ACC112 (cell line): ENCODE measurements at regions not wholly inside any gene's neighbourhood (a gene's known extent, or its start where the extent isn't known, plus 50 kb on each side); places are given as distances from the start of the nearest gene placed in this dataset.
A peak's percentile ranks its signal among the peaks of the same experiment; 100 is the strongest.

ENCODE experiments used
- H2AFZ ChIP-seq: fragments of 200-600 bp; sonication (generic); one replicate; pipeline ENCODE4 v1.6.0; 2017; ENCODE audit warnings: antibody characterized with exemption, low read length; ENCODE audit not compliant: unreplicated experiment
- H3K27ac ChIP-seq: fragments of 200-600 bp; sonication (generic); 2 replicates; pipeline ENCODE4 v1.5.1; 2014; ENCODE audit warnings: low read depth, mild to moderate bottlenecking, antibody characterized with exemption, low read length, moderate library complexity
- H3K27me3 ChIP-seq: fragments of 200-600 bp; sonication (generic); 2 replicates; pipeline ENCODE4 v1.6.1; 2014; ENCODE audit warnings: mild to moderate bottlenecking, antibody characterized with exemption, low read length, moderate library complexity, mixed read lengths; ENCODE audit not compliant: insufficient read depth
- H3K36me3 ChIP-seq: fragments of 200-600 bp; sonication (generic); 2 replicates; pipeline ENCODE4 v1.6.1; 2016; ENCODE audit warnings: mild to moderate bottlenecking, antibody characterized with exemption, low read length, moderate library complexity, mixed read lengths; ENCODE audit not compliant: insufficient read depth
- H3K4me1 ChIP-seq: fragments of 200-600 bp; sonication (generic); one replicate; pipeline ENCODE4 v1.6.1; 2016; ENCODE audit warnings: low read length, mixed read lengths; ENCODE audit not compliant: insufficient read depth, unreplicated experiment, control insufficient read depth
- H3K4me3 ChIP-seq: fragments of 200-600 bp; sonication (generic); 2 replicates; pipeline ENCODE4 v1.5.1; 2014; ENCODE audit warnings: mild to moderate bottlenecking, low read depth, low read length
- H3K79me2 ChIP-seq: fragments of 200-600 bp; sonication (generic); one replicate; pipeline ENCODE4 v1.6.0; 2016; ENCODE audit warnings: low read length; ENCODE audit not compliant: control insufficient read depth, unreplicated experiment, insufficient read depth

GRCh38 chr2:195038153-195038552, 618.9 kb upstream of the SLC39A10 start:
- no peak overlapping the region for H3K27ac ChIP-seq
- no peaks in the 10 kb centered on the region for H3K79me2 ChIP-seq
- no peak overlapping the region for H3K4me3 ChIP-seq
- H3K27me3 ChIP-seq = no peaks in the 10 kb centered on the region
- H3K36me3 ChIP-seq = no peaks in the 10 kb centered on the region
- no peaks in the 10 kb centered on the region for H3K4me1 ChIP-seq
- no peak overlapping the region for H2AFZ ChIP-seq

DNA sequence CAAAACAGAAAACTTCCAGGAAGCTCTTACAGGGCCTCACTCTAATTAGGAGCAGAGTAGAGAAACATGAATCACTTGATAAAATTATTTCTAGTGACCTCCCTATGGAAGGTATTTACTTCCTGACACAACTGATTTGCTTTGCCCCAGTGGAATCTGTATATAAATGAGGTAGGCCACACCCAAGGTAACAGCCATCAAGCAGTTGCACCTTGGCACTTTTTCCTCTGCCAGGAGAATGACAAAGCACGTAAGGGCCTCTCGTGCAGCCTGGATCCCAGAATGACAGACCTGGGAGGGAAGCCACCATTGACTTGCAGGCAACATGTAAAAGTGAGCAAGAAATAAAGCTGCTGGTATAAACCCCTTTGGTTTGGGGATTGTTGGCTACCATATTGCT, 620.0 kb upstream of the SLC39A10 start:
- H3K36me3 ChIP-seq = no peaks in the 10 kb centered on the region
- H3K27ac ChIP-seq = no peak overlapping the region
- H3K27me3 ChIP-seq = no peaks in the 10 kb centered on the region
- no peaks in the 10 kb centered on the region for H3K79me2 ChIP-seq
- H3K4me1 ChIP-seq = no peaks in the 10 kb centered on the region
- no peak overlapping the region for H2AFZ ChIP-seq
- H3K4me3 ChIP-seq = no peak overlapping the region

DNA sequence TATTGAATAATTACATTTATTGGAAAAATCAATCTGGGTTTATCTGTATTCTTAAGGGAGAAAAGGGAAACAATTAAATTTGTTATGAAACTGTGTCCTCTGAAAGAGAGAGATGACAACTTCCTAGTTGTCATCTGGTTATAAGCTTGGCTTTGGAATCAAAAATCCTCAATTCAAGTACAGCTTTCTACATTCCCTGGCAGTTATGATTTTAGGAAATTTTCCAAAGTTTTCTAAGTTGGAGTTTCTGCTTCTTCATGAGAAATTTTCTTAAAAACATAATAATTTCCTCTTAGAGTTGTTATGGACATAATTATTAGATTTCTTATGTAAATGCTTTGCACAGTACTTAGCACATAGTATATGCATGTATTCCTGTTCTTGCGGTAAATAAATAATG, 625.6 kb upstream of the SLC39A10 start:
- Histone ChIP-seq H3K4me3 (no peak overlapping the region), H3K4me1 (peaks cover 3% of the 10 kb centered on the region), H3K27me3 (no peaks in the 10 kb centered on the region), H2AFZ (no peak overlapping the region), H3K79me2 (no peaks in the 10 kb centered on the region), H3K27ac (no peak overlapping the region), H3K36me3 (no peaks in the 10 kb centered on the region)

DNA sequence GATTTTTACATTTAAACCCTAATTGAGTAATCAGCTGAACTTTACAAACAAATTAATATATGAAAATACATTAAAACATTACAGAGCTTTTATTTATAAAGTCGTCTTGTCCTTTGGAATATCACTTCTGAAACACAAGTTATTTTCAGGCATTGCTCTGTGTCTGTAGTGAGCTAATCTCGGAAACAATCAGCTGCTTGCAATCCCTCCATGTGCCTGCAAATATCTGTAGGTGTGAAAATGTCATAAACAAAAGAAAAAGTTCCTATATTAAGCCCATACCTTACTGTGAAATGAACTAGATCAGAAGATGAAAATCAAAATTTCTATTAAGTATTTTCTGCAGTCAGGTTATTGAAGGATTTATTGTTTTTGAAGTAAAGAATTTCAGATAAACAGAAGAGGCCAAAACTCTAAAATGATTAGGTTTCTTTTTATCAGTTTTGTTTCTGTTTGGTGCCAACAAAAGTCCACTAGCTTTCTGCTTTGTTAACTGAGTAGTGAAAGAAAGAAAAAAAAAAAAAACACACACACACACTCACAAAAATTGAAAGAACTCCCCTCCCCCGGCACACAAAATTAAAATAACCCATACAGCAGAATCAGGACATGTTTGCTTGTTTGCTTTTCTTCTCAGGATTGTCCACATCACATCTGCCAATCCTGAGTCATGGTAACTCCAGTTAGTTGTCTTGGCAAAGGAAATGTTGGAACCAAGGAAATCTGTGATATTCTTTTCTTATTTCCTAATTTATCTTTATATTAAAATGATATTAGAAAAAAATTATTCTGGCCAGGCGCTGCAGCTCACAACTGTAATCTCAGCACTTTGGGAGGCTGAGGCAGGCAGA, 627.0 kb upstream of the SLC39A10 start:
- peaks cover 9% of the 10 kb centered on the region for H3K4me1 ChIP-seq
- no peaks in the 10 kb centered on the region for H3K79me2 ChIP-seq
- no peaks in the 10 kb centered on the region for H3K36me3 ChIP-seq
- H3K27me3 ChIP-seq = no peaks in the 10 kb centered on the region
- H3K27ac ChIP-seq = no peak overlapping the region
- no peak overlapping the region for H3K4me3 ChIP-seq
- peak overlapping the region; percentile 21 for H2AFZ ChIP-seq

- Histone ChIP-seq H3K36me3 (no peaks in the 10 kb centered on the region), H3K4me3 (no peak overlapping the region), H3K4me1 (peaks cover 9% of the 10 kb centered on the region), H2AFZ (no peak overlapping the region), H3K27me3 (no peaks in the 10 kb centered on the region), H3K79me2 (no peaks in the 10 kb centered on the region), H3K27ac (no peak overlapping the region)
Observed at GRCh38 chr2:195027947-195028346, 629.1 kb upstream of the SLC39A10 start.

GRCh38 chr2:195026261-195026660, 630.8 kb upstream of the SLC39A10 start:
- Histone ChIP-seq H3K4me3 (no peak overlapping the region), H3K27ac (no peak overlapping the region), H3K36me3 (no peaks in the 10 kb centered on the region), H2AFZ (no peak overlapping the region), H3K79me2 (no peaks in the 10 kb centered on the region), H3K4me1 (peaks cover 9% of the 10 kb centered on the region), H3K27me3 (no peaks in the 10 kb centered on the region)

- H3K27ac ChIP-seq = no peak overlapping the region
Observed at GRCh38 chr2:195022508-195022830, 634.6 kb upstream of the SLC39A10 start.

DNA sequence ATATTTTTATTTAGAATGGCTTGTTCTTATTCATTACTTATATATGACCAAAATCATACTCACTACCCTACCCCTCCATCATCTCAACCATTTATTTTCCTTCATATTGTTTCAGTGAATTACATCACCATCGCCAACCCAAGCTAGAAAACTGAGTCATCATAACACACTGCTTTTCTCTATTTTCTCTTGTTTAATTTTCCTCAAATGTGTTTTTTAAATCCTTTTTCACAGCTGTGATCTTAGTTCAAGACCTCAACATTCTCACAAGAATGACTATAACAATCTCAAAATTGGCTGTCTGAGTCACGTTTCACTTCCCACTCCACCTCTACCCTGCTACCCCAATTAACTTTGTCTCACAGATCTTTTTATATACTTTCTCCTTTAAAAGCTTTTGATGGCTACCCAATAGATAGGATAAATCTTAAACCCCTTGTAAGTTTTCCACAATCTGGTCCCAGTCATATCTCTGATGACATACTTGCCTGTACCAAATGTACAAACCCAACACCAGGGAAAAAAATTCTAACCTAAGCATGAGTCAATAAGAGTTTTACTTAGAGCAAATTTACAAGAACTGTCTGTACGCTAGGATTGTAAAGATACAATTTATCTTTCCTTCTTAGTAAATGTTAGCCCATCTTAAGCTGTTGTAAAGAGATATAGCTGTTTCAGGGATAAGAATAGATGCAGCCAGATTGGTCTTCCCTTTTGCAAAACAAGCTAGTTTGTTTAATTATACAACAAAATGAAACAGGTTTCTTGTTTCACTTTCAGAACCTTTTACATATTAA, 635.1 kb upstream of the SLC39A10 start:
- H3K27ac ChIP-seq = no peak overlapping the region
- peaks cover 9% of the 10 kb centered on the region for H3K4me1 ChIP-seq
- no peaks in the 10 kb centered on the region for H3K79me2 ChIP-seq
- H3K36me3 ChIP-seq = no peaks in the 10 kb centered on the region
- no peak overlapping the region for H3K4me3 ChIP-seq
- H2AFZ ChIP-seq = no peak overlapping the region
- no peaks in the 10 kb centered on the region for H3K27me3 ChIP-seq

More at GRCh38 chr2:195022508-195022830, 634.6 kb upstream of the SLC39A10 start:
- Histone ChIP-seq H3K4me3 (no peak overlapping the region), H2AFZ (no peak overlapping the region), H3K27me3 (no peaks in the 10 kb centered on the region), H3K79me2 (no peaks in the 10 kb centered on the region), H3K36me3 (no peaks in the 10 kb centered on the region), H3K4me1 (peaks cover 9% of the 10 kb centered on the region)

DNA sequence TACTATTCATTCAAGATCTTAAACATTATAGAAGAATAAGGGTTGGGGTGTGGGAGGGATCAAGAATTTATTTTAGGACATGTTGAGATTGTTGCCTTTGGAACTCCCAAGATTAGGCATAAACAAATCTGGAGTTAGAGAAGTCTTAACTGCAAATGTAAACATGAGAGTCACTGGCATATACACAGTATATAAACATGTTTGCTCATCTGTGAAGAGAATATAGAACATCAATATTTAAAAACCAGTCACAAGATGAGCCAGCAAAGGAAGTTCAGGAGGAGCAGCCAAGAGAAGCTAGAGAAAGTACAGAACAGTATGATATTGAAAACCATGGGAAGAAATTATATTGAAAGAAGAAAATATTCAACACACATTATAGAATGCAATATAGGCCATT, 638.6 kb upstream of the SLC39A10 start:
- no peak overlapping the region for H3K27ac ChIP-seq
- H3K36me3 ChIP-seq = no peaks in the 10 kb centered on the region
- no peaks in the 10 kb centered on the region for H3K27me3 ChIP-seq
- H3K79me2 ChIP-seq = no peaks in the 10 kb centered on the region
- no peaks in the 10 kb centered on the region for H3K4me1 ChIP-seq
- no peak overlapping the region for H2AFZ ChIP-seq
- no peak overlapping the region for H3K4me3 ChIP-seq

GRCh38 chr2:195017890-195018289, 639.1 kb upstream of the SLC39A10 start:
- H2AFZ ChIP-seq = no peak overlapping the region
- no peaks in the 10 kb centered on the region for H3K27me3 ChIP-seq
- no peaks in the 10 kb centered on the region for H3K4me1 ChIP-seq
- H3K4me3 ChIP-seq = no peak overlapping the region
- no peak overlapping the region for H3K27ac ChIP-seq
- no peaks in the 10 kb centered on the region for H3K36me3 ChIP-seq
- H3K79me2 ChIP-seq = no peaks in the 10 kb centered on the region

GRCh38 chr2:195016841-195017240, 640.2 kb upstream of the SLC39A10 start:
- no peaks in the 10 kb centered on the region for H3K4me1 ChIP-seq
- H3K79me2 ChIP-seq = no peaks in the 10 kb centered on the region
- H2AFZ ChIP-seq = no peak overlapping the region
- no peaks in the 10 kb centered on the region for H3K36me3 ChIP-seq
- no peak overlapping the region for H3K4me3 ChIP-seq
- no peaks in the 10 kb centered on the region for H3K27me3 ChIP-seq
- no peak overlapping the region for H3K27ac ChIP-seq
